Activated naive CD4-positive, alpha-beta T cell treated with anti-CD3 and anti-CD28 coated beads, Interleukin-2, amount 50 U/mL, for 16 hours (primary cell): ENCODE measurements at regions not wholly inside any gene's neighbourhood (a gene's known extent, or its start where the extent isn't known, plus 50 kb on each side); places are given as distances from the start of the nearest gene placed in this dataset.
"Not testable (repeated sequence)": the region's sequence is repeated elsewhere in the genome, so short reads cannot be mapped to it uniquely, and the experiment has no call there.

ENCODE experiments used
- DNase-seq: peaks from one replicate; pipeline ENCODE4 v3.0.0-alpha.2; 2020

DNA sequence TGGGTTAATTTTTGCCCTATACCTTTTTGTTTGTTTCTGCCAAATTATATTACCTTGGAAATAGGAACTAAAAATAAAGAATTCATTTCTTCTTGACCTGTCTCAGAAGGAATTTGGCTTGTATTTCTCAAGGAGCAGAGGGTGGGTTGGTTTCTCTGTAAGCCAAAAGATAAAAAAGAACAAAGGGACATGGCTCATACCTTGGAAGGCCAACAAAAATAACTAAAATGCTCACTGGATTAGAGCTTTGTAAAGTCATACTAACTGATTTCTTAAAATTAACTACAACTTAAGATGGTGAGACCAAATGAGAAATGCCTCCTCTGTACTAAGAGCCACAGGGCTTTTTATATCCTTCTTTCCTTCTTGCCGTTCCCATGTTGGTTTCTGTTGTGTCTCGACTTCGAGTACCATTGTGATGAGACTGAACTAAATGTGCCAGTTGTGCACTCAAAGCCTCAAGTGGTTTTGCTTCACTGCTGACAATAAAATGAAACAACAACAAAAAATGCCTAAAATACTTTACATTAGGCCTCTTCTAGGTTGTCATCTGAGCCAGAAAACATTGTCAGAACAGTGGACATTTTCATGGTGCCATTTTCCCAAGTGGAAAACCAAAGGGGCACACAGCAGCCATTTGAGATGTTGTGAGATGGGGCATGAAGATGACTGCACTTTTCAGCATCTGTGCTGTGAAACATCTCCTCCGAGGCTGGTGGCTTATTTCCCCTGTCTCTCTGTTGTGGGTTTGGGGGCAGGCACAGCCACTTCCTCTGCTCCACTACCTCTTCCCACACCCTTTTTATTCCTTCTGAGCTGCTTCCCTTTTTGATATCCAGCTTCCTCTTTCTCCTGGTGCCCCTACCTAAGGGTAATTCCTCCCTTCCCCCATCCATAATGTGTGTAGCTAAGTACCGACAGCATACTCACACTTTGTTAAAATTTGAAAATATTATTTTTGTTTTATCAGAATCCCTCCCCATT lies 51.8 kb upstream of the AGR3 start:
- no peak for DNase-seq

DNA sequence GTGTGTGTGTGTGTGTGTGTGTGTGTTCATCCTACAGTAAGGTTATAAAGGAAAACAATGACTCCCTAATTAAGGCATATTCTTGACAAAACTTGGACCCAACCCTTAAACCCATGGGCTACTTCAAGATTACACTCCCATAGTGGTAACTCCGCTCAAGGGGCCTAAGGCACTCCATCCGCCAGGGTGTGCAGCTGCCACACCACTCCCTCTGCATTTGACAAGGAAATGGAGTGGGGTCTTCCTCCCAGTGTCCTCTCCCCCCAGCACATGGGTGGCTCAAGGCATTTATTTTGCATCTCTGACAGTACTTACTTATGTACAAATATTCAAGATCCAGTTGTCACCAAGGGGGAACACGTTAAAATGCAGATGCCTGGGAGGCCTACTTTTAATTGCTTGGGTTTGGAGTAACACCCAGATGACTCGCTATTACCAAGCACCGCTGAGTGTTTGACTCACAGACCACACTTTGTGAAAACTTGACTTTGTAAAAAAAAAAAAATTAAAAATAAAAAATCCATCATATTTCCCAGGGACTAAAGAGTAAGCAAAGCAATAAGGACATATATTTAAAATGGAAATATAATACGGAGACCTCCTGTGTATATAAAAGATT lies 53.0 kb upstream of the AGR3 start:
- DNase-seq, result no peak

DNA sequence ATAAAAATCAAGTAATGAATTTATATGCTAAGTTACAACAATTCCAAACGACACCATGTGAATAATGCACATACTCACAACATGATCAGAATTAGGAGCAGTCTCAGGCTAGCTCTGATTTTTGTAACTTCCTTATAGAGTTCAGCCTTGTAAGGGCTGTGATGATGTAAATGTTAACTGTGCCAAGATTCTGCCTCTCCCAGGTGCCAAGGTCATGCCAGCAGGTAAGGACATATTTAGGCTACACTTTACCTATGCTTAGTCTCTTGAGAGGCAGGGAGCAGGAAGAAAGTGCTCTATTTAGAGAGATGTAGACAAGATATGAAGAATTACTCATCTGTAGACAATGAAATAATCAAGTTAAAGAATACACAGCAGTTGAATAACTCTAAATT lies 53.6 kb upstream of the AGR3 start:
- no peak for DNase-seq

DNA sequence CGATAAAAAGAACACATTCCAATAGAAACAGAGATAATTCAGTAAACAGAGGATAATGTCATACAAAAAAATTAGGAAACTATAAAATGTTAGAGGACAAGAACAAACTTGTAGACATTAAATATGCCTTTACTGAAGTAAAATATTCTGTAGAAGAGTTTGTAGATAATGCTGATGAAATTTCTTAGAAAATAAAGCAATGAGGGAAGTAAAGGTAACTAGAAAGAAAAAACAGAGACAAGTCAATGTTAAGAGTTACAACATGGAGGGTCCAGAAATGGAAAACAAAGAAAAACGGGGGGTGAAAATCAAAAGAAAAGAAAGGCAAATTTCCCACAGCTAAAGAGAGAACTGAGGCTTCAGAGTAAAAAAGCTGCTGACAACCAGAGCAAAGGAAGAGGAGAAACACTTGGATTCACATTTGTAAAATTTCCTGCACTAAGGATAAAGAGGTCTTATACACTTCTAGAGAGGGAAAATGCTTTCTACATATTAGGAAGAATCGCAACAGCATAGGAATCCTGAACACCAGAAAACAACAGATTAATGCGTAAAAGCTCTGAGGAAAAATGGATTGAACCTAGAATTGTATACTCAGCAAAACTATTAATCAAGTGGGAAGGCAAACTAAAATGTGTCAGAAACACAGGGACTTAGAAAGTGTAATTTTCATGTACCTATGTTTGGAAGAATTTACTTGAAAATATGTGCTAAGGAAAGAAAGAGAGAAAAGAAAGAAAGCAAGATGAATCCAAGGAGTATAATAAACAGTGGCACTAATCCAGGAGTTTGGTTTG lies 55.0 kb upstream of the AGR3 start:
- no peak for DNase-seq

DNA sequence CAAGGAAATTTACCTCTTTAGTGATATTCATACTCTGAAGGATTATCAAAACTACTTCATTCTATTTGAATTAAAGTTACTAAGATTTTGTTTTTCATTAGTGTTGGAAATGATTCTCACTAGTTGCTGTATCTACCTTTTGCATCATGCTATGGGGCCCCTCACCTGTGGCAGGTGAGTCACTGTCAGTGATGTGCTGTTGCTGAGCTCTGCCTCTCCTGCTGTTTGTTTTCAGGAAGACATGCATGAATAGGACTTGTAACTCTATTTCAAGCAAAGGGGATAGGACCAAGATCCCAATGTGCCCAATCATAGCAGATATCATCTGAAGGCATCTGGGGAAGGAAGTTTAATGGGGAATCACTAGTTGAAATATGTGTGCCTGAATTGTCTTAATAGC lies 57.4 kb upstream of the AGR3 start:
- DNase-seq, result no peak

DNA sequence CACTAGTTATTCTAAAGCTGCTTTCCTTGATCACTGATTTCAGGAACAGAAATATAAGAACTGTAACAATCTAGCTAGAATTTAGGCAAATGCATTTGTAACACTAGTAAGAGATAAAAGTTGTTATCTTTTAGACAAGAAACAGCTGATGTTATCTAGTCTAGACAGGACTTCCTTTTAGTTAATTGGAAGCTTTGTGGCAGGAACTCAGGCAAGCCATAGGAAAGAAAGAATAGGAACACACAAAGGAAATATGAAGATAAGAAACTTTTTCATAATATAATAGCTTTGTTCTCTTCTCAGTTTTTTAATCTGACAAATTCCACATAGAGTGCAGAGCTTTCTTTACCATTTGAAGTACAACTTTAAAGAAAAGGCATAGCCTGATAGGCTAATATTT lies 59.0 kb upstream of the AGR3 start:
- DNase-seq, result no peak

DNA sequence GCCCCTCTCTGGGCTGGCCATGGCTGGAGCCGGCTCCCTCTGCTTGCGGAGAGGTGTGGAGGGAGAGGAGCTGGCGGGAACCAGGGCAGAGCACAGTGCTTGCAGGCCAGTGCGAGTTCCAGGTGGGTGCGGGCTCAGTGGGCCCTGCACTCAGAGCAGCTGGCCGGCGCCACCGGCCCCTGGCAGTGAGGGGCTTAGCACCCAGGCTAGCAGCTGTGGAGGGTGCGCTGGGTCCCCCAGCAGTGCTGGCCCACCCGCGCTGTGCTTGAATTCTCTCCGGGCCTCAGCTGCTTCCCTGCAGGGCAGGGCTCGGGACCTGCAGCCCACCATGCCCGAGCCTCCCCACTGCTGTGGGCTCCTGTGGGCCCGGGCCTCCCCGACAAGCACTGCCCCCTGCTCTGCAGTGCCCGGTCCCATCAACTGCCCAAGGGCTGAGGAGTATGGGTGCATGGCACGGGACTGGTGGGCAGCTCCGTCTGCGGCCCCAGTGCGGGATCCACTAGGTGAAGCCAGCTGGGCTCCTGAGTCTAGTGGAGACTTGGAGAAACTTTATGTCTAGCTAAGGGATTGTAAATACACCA lies 61.2 kb upstream of the AGR3 start:
- no peak for DNase-seq

DNA sequence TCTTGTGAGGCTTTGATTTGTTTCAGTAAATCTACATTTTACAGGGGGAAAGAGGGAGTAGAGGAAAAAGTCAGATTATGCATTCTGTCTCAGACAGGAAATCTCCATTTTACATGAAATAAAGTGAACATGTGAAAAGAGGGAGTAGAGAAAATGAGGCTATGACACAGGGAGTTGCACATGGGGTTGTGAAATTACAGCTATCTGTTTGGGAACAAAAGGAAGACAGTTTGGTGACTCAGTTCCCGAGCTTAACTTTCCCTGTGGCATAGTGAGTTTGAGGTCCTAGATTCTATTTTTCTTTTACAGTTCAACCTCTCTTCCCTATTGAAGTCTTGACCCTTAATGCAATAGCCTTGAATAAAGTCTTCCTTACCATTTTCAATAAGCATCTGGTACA lies 63.2 kb upstream of the AGR3 start:
- DNase-seq, result no peak

DNA sequence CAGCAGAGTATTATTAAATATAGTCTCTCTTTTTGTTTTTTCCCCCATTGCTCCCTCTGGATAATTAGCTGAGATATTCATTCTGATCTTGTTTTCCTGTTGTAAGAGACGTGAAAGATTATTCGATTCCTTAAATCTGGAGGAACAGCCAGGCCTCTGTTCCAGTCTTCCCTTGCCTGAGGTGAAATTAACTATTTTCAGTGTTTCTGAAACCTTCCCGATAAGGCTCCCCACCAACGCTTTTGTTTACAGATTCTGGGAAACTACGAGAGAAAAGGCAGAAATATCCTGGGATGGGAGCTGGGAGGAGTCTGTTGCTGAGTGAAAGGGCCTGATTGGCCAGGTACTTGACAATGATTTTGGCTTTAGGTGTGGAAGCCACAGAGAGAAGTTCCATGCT lies 63.6 kb upstream of the AGR3 start:
- no peak for DNase-seq

DNA sequence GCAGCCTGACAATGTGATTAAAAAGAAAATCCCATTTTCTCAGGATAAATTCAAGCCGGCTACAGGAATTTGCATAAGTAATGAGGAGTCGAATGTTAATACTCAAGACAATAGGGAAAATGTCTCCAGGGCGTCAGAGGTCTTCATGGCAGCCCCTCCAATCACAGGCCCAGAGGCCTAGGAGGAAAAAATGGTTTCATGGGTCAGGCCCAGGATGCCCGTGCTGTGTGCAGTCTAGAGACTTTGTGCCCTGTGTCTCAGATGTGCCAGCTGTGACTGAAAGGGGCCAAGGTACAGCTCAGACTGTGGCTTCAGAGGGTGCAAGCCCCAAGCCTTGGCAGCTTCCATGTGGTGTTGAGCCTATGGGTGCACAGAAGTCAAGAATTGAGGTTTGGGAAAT lies 66.3 kb upstream of the AGR3 start:
- not testable (repeated sequence) for DNase-seq

DNA sequence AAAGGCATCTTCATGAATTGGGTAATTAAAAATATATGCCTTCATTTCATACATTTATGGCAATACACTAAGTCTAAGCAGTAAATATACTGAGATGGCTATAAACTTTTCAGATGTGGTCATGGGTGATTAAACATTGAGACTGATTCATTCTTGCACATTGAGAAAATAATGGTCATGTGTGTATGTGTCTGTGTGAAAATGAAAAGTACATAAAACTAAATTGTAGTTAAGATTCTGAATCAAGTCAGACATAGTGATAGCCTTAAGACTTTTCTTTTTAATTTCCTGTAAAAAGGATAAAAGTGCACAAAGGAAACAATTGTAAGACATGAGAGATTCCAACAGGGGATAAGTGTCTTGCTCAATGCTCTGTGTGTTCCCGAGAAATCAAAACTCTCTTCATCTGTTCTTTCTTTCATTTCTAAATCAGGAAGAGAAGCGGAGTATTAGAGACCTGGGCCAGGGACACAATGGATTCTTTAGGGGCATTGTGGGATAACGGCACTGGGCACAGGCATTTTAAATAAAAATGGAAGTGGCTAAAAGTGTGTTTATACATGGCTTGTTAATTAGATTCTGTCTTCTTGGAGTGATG lies 69.8 kb upstream of the AGR3 start:
- DNase-seq, result no peak

DNA sequence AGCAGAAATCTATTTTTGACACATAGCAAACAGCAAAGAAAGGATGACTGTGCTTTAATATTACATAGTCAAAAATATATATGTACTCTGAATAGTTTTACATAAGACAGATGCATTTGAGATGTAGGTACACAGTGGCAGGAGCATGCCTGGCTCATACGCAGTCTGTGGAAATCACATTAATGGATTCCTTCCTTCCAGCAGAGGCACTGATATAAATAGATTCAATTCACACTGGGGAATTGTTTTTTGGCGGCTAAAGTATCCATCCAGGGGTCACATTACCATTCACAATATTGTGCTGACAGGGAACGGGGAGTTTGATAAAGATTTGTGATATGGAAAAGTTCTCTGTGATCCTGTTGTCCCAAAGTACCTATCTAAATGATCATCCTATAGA lies 72.5 kb upstream of the AGR3 start:
- DNase-seq, result no peak

DNA sequence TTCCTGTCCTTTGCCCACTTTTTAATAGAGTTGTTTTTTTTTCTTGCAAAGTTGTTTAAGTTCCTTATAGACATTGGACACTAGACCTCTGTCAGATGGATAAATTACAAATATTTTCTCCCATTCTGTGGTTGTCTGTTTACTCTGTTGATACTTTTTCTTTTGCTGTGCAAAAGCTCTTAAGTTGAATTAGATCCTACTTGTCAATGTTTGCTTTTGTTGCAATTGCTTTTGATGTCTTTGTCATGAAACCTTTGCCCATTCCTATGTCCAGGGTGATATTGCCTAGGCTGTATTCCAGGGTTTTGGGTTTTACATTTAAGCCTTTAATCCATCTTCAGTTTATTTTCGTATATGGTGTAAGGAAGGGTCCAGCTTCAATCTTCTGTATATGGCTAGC lies 76.9 kb upstream of the AGR3 start:
- DNase-seq, result no peak

DNA sequence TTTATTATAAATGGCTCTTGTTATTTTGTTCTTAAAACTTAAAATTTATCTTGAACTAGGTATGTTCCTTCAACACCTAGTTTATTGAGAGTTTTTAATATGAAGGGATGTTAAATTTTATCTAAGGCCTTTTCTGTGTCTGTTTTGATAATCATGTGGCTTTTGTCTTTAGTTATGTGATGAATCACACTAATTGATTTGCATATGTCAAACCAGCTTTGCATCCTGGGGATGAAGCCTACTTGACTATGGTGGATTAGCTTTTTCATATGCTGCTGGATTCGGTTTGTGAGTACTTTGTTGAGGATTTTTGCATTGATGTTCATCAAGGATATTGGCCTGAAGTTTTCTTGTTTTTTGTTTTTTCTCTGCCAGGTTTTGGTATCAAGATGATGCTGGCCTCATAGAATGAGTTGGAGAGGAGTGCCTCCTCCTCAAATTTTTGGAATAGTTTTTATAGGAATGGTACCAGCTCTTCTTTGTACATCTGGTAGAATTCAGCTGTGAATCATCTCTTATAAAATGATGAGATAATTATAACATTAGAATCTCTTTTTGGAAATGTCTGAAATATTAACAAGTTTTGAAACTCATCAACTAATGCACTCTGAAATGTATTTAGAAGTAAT lies 78.7 kb upstream of the AGR3 start:
- DNase-seq, result no peak

DNA sequence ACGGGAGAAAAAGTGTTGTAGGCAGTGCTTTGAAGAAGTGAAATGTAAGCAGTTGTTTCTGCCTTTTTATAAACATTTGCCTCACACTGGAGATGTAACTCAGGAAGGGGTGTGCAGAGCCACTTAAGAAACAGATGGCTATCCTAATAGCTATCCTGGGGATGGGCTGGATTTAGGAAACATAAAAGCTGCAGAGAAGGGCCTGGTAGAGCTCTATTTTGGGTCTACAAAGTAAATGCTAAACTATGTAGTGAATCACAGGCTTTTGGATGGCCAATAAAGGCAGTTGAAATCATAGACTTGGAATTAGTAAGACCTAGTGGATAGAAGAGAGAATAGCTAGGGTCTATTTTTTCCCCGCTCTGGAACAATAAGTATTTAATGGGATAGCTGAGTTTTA lies 79.9 kb upstream of the AGR3 start:
- DNase-seq, result no peak

DNA sequence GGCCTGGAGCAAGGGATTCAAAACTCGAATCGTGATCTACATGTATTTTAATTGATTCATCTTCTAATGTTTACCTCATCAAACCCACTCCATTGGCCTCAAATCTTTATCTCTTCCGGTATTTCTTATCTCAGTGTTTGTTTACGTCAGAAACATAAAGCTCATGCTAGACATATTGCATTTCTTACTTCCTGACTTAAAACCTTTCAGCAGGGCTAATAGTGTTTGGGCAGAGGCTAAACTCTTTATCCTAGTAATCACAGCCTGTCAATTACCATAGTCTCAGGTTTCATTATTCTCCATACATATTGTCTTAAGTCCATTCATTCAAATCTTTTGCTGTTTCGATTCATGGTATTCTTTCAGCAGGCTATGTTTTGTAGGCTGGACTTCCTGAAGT lies 81.3 kb upstream of the AGR3 start:
- DNase-seq, result no peak

DNA sequence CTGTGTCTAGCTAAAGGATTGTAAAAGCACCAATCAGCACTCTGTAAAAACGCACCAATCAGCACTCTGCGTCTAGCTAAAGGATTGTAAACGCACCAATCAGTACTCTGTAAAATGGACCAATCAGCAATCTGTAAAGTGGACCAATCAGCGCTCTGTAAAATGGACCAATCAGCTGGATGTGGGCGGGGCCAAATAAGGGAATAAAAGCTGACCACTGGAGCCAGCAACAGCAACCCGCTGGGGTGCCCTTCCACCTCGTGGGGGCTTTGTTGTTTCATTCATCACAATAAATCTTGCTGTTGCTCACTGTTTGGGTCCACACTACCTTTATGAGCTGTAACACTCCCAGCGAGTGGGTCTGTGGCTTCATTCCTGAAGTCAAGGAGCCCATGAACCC lies 83.9 kb upstream of the AGR3 start:
- DNase-seq, result not testable (repeated sequence)

DNA sequence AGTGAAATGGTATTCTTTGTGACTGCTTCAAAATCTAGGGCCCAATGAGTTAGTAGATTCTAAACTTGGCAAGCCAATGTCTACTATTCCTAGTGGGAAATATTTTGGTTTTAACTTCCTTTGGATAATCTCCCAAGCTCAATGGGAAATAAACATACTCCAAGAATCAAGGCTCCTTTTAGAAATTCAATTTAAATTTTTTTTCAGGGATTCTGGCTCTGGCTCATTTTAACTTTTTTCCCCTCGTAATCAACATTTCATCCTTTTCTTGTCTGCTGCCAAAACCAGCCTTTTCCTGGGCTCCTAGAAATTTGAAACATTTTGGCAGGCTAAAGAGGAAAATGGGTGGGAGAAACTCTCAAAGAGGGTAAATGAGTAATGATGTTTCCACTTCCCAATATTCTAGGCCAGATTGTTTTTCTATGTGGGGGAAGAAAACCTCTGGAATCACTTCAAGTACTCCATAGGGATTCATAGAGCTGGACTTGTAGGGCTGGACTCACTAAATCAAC lies 85.6 kb upstream of the AGR3 start:
- DNase-seq, result no peak

DNA sequence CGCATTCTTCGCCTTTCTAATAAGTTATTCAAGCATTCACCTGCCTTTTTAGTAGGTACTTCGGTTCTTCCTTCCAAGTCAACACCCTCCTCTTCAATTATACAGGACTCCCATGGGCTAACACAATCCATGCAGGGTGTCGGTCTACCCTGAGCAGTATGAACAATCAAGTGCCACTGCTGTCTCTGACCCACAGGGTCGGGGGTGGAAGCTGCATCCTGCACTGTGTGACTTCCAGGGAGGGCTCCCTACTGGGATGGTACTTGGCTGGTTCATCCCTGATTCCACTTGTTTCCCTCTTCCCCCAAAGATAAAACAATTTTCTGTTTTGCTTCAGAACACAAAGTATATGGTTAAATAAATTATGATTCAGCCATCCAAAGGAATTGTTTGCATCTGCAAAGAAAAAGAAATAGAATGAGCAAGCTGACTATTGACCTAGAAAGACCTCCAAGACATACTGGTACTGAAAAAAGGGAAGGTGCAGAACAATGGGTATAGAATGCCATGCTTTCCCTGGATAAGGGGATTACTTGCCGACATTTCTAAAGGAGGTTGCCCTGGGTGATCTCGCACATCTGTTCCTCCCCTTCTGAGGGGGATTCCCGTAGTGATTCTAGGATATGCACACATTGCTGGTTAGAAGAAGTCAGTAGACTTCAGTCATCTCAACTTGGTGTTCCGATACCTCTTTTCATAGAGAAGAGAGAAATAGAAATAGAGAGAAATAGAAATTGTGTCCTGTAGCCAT lies 89.1 kb upstream of the AGR3 start:
- no peak for DNase-seq

DNA sequence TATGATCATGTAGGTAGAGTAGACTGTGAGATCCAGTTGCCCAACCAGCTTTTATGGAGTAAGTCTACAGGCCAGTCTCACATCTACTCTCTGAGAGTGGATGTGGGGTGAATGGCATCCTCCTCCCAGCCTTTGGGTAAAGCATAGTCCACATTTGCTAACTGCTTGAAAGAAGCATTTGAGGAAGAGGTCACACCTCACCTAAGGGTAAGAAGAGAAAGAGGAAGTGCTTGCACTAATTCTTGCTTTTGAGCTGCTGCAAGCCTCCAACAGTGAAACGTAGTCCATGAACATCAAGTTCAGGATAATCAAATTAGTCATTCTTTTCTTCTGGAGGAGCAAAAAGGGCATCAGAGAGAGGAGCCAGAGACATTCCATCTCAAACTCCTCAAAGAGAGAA lies 93.9 kb upstream of the AGR3 start:
- no peak for DNase-seq
